ENCODE measurements at regions not wholly inside any gene's neighbourhood (a gene's known extent, or its start where the extent isn't known, plus 50 kb on each side); places are given as distances from the start of the nearest gene placed in this dataset.
A peak's percentile ranks its signal among the peaks of the same experiment; 100 is the strongest.
"Not testable (repeated sequence)": the region's sequence is repeated elsewhere in the genome, so short reads cannot be mapped to it uniquely, and the experiment has no call there.

DNA sequence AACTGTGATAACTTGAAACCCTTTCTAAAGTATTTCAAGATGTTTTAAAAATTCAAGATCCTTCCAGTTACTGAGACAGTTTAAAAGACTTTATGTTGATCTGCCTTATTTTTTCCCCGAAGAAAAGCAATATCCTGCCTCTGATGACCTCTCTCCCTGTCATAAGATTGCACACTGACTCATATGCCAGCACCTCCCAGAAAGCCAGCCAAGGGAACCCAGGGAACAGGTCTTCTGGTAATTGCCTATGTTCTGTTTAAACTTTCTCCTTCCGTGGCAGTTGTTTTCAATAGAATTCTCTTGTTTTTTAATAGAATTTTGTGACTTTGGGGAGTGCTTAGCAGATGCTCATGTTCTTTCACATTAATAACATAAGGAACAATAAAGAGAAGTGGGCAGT, 300.2 kb upstream of the PRKD1 start:
- no peak for DNase-seq

DNA sequence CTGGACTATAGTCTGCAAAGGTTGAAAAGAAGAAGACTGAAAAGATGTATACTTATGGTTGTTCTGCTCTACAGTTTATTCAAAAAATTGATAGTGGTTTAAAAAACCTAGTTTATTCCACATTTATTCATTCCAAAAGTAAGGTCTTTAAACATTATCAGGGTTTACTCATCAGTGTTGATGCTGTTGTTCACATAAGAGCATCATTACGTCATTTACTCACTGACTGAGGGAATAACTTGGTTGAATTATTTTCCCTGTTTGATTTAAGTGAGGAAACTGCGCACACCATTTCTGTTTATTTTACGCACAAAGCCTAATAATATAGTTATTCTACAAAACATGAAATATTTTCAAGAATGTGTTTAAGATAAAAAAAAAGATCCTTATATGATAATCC, 303.1 kb upstream of the PRKD1 start:
- DNase-seq: no peak

DNA sequence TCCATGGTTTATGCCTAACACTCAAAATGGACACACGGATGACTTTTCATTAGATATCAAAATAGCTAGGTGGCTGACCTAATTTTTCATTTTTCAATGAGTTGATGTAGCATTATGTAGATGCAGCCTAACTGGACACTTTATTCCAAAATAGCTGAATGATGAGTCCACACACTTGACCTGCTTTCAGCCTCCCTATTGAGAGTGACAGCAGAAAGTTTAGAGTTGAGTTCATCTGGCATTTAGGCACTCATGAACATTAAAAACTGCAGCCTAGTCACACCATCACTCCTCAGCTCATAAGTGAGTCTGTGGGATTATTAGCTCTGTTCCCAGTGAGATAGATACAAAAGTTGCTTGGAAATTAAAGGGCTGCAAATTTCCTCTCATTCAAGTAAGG, 307.3 kb upstream of the PRKD1 start:
- no peak for DNase-seq

DNA sequence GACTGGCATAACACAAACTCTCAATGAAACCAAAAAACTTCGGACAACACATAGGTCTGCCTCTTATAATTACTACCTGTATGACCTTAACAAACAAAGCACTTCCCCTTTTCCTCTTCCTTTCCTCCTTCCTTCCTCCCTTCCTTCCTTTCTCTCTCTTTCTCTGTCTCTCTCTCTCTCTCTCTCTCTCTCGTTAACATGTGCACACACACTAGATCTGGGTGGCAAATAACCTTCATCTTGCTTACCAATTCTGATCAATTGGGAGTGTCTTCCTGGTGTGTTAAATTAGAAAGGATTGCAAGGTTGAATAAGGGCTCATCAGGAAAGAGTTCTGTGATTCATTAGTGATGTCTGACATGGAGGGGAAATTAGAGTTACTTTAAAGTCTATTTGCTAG, 307.8 kb upstream of the PRKD1 start:
- no peak for DNase-seq

DNA sequence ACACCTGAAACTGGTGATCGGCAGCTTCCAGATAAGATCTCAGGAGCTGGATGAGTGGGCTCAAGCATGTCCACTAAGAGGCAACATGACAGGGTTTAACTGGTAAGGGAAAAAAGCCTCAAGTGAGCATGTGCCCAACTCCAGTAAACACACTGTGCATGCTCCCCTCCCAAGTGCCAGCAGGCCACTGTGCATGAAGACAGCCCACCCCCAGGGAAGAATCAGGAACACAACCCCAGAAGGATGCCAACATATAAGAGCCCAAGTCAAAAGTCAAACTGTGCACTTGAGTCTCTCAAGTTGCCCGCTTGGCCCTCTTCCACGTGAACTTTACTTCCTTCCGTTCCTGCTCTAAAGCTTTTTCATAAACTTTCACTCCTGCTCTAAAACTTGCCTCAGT, 311.3 kb upstream of the PRKD1 start:
- no peak for DNase-seq

DNA sequence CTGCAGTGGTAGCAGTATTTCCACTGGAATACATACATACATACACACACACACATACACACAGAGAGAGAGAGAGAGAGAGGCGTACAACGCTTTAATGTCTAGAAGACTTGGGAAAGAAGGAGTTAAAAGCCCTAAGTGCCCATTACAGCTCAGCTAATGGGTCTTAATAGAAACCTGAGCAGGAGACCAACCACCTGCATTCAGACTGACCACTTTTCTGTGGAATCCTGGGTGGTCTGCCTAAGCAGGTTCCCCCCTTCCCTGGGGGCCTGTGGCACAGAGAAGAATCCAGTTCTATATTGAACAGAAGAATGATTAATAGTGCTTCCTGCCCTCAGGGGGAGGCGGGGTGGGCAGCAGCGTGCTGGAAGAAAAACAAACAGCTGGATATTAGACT, 312.4 kb upstream of the PRKD1 start:
- no peak for DNase-seq

DNA sequence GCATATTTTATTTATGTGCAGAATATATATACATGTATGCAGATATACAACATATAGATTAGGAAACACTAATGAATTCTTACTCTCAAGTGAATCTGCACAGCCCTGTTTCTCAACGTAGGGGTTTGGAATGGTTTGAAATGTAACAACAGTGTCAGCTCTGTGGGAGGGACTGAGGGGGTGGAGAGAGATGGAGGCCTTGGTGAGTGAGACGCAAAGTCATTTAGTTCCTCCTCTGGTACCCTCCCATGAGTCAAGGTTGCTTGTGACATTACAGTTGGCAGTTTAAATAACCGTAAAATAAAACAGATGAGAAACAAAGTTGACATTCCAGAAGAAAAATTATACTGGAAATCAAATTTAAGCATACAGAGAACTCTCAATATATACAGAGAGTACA, 313.0 kb upstream of the PRKD1 start:
- no peak for DNase-seq

DNA sequence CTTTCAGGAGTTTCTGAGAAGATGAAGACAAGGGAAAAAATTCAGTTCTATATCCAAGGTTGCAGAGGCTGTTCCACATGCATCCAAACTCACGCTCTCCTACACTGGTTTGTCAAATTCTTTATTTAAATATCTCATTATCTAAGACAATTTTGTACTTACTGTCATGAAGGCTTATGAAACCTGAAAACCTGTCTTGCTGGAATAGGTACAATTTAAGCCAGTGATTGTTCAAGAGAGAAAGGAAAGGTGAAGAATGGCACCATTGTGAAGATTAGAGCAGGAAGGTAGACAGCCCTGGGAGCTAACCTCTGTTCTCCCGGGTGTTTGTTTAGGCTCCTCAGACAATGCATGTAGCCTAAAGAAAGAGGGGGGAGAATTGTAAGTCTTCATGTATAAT, 315.1 kb upstream of the PRKD1 start:
- no peak for DNase-seq

DNA sequence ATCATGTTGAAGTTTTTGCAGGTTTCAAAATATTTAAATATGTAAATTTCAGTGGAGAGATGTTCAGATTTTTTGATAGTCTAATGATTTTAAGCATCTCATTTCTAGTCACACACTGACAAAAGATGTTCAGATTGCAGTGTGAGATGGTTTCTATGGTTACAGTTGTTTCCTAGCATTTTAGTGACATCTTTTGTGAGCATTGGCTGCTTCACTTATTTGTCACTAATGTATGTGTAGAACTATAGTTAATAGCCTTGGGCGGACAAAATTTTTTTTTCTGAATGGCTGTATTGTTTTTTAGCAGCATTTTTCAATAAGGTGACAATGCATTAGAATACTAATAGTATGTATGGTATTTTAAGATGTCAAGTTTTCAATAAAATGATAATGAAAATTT, 315.6 kb upstream of the PRKD1 start:
- no peak for DNase-seq

DNA sequence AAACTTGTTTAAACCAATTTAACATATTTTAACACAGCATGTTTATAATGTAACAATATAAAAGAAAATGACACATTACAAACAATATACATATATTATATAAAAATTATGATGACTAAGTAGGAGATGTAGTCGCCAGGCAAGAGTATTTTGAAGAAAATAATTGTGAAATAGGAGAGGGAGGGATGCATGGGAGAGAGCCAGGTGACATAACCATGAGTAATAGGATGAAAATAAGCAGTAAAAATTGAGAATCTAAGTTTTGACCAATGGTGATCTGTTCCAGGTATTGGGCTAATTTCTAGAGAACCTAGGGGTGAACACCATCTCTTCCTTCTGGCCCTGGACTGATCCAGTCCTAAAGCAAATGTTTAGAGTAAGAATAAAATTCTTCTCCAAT, 315.2 kb upstream of the G2E3 start:
- DNase-seq: no peak

DNA sequence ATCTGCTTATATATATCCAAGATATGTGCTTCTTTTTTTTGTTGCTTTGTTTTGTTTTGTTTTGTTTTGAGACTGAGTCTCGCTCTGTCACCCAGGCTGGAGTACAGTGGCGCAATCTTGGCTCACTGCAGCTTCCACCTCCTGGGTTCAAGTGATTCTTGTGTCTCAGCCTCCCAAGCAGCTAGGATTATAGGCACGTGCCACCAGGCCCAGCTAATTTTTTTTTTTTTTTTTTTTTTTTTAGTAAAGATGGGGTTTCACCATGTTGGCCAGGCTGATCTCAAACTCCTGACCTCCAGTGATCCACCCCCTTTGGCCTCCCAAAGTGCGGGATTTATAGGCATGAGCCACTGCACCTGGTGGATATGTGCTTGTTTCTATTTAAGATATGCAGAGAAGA, 314.6 kb upstream of the G2E3 start:
- DNase-seq: not testable (repeated sequence)

DNA sequence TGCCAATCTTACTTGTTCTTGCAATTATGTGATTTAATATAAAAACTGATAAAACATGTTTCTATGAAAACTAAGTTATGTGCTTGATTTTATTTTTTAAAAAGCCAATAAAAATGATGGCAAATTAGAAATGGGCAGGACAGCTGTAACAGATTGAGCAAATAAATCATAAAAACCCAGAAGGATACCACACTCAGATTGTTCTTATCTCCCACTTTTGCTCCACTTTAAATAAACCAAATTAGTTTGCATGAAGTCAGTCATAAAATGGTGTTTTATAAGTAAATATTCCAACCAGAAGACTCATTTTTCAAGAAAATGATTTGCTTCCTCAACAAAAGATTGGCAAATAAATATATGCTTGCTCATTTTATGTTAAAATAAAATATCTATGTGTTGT, 307.9 kb upstream of the G2E3 start:
- DNase-seq: no peak

DNA sequence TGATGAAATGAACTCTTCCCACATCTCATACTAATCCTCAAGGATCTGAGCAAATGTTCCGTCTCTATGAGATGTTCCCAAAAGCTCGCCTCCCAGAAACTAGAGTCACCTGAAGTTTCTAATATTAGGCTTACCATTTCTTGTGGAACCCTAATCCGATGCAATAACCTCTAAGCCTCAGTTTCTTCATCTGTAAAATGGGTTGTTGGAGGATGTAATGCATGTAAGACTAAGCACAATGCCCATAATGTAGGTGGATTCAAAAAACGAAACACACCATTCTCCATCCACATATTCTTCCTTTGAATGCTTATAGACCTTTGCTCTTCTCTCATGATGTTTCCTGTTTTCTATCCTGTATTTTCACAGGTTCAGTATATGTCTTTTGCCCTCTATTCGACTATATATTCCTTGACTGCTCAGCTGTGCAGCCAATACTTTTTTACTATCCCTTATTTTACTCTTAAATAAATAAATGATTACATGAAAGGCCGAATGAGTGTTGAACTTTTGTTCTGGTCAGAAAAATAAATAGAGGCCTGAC, 307.3 kb upstream of the G2E3 start:
- DNase-seq: no peak

DNA sequence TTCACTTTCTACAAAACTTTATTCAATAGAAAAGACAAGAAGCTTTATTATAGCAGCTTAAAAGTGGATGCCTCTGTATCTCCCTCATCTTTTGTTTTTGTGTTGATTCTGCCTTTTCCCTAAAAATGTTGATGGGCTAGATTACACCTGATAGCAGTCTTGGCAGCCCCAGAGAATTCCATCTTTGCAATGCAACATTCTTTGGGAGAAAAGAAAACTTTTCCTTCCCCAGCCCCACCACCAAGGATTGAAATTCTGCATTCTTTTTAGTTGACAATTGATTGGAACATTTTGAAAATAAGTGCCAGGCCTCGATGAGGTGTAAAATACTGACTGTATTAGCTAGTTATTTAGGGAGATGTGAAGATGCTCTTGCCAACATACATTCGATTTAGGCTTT, 306.8 kb upstream of the G2E3 start:
- DNase-seq: no peak

DNA sequence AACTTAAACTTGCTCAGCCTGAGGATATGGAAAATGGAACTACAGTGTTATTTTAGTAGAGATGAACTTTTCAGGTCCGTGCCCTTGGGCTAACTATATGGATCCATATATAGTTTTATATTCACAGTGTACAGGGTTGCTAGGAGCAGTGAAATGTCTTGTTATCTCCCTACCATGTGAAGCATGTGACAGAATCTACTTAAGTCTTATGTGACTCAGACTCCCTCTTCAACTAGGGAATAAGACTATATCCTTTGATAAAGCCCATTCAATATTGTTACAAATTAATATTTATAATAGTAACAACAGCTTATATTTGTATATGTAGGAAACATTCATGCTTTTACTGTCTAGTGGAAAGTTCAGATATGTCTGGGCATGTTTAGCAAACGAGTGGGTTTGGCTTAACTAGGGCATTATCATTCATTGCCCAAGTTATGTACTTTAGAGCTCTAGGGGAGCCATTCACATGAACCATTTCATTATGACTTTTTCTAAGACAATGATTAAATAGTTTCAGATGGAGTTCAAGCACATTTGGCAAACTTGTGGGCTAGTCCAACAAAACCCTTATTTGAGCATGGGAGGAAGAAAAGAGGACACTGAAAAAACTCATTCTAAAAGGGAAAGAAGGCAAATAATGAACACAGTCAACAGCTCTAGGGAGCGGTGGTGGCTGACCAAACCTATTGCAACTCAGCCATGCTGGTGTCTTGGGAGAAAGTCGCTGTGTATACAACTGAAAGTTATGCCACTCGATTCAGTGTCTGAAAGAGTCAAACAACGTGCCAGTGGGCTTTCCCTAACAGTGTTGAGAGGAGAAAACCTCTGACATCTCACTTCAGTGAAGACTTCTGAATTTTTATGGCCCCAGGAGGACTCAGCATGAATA, 305.9 kb upstream of the G2E3 start:
- DNase-seq: no peak

DNA sequence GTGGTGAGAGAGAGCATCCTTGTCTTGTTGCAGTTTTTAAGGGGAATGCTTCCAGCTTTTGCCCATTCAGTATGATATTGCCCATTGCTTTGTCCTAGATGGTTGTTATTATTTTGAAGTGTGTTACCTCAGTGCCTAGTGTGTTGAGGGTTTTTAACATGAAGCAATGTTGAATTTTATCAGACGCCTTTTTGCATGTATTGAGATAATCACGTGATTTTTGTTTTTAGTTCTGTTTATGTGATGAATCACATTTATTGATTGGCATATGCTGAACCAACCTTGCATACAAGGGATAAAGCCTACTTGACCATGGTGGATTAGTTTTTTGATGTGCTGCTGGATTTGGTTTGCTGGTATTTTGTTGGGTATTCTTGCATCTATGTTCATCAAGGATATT, 302.3 kb upstream of the G2E3 start:
- DNase-seq: no peak

DNA sequence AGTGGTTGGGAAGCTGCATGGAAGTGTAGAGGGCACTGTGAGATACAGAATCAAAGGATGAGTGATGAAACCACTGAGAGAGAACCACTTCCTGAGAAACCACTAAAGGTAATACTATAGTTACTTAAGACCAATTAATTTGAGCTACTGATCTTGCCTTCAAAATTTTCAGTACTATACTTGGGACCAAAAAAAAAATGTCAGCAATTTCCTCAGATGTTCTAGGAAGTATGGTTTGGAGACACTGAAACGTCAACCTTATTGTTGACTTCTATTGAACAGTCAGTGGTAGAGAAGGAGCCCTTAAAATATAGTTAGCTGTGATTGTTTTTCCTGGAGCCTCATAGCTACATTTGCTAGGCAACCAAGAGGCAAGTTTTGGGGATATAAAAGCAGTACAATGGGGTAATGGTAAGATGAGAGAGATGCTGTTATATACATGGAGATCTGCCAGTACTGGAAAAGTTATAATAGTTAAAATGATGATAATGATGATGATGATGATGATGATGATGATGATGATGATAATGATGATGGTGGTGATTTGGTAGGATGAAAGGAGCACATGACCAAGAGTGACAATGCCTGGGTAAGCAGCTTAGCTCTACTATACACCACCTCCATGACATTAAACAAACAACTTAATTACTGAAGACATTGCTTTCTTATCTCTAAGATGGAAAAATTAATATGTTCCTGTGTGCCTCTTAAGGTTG, 300.9 kb upstream of the G2E3 start:
- DNase-seq: no peak

DNA sequence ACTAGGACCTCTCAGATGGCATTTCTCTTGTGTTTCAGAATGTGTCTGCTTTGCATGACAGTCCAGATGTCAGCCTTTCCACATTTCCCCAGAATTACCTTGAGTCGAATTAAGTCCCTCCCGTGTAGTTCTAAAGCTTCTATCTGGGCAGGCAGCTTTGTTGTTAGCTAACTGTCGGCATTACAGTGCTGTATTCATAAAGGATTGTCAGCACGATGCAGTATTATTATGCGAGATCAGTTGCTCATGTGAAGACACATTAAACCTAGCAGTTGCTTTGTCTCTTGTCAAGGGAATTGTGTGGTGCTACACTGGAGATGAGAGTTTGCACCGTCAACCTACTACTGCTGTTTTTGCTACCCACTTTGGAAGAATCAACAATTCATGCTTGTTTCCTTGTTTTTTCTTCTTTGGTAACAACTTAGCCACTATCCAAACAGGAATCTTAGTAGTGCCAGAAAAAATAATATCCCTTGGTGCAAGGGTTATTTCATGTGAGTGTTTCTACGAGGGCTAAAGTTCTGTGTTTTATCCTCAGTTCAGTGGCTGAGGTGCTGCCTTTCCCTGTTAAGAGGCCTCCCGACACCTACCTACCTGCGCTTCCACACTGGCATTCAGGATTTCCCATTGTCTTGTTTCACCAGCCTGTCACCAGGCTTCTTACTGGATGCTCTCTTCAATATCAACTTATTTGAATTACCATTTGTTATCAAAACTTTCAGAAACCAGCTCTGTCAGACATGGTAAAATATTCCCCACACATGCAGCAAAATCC, 297.9 kb upstream of the G2E3 start:
- no peak for DNase-seq

DNA sequence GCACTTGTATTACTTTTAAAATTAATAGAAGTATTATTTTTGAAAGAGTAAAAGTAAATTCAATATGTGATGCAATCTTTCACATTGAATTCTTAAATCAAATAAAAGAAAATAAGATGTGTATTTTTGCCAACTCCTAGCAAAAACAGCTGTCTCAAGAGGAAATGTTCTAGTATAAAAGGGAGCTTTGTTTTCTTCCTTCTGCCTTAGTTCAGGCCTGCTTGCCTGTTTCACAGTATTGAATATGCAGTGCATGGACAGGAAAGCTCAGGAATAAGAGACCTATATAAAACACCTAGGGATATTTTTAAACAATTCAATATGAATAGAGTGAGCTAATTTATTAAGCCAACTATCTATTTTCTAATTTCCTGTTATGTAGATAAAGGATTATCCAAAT, 294.8 kb upstream of the G2E3 start:
- no peak for DNase-seq

DNA sequence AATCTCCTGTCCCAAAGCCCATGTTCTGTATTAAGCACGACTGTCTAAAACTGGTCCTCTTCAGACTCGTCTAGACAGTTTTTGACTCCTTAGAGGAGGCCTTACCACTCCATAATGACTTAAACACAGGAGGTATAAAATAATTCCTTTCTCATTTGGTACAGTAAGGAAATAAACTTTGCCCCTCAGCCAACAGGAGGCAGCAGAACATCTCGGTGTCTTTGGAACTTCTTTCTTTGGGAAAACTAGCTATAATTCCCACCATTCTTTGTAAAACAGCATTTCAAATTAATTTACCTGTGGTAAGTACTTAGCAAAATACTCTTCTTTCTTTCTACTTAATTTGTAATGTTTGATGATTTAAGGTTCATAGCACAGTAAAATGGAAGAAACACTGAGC, 292.7 kb upstream of the G2E3 start:
- DNase-seq: no peak

DNA sequence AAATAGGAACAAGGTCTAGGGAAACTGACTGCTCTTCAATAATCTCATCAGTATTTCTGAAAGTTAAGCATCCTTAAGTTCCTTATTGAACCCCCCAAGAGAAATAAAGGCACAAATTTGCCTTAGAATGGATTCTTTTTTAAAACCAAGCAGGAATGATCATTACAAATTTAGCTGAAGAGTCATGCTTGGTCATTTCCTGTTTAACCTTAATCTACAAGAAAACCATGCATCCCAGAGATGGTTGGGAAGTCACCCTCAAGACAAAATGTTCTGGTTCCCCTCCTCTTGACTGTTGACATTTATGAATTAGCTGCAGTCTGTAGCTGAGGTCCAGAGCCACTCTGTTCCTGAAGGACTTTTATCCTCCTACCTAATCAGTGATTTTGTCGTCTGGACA, 291.8 kb upstream of the G2E3 start:
- no peak for DNase-seq

DNA sequence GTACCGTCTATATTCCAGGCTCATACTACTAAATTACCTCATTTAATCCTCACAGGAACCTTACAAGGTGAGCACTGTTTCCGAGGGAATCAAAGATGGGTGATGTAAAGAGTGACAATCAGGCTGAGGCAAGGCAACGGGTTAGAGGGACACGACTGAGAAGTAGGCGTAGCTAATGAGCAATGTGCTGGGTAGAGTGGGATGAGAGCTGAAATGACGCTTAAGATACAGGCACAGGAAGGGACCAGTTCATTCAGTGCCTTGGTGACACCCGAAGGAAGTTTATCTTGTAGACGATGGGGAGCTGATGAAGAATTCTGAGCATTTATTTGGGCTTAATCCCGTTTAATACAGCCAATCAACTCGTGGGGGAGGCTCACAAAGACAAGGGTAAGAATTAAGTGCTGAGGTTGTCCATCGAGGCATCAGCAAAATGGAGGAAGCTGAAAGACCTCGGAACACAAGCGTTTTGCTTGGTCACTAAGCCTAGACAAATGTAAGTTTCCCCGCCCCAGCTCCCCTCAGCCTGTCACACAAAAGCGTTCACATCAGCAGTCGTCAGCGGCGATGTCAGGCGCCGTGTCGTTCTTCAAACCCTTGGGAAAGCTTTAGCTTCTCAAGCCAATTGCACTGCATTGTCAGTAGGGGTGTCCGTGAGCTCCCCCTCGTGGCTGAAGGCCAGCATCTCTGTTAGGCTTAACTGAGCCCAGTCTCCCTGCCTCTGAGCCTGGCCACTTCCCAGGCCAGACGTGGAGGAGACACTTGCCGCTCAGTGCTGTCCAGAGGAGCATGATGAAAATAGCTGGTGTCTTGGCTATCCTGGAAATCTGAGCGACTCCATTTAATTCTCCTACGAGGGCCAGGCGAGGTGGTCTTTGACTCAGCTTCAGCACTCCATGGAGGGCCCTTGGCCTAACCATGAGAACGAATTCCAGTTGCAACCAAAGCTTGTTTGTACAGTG, 288.5 kb upstream of the G2E3 start:
- DNase-seq: peak; percentile 37

All from activated T-cell treated with anti-CD3 and anti-CD28 coated beads, Interleukin-2, amount 50 U/mL, for 1 hour (primary cell).